GM18909 (cell line): ENCODE measurements at regions not wholly inside any gene's neighbourhood (a gene's known extent, or its start where the extent isn't known, plus 50 kb on each side); places are given as distances from the start of the nearest gene placed in this dataset.
"Not testable (repeated sequence)": the region's sequence is repeated elsewhere in the genome, so short reads cannot be mapped to it uniquely, and the experiment has no call there.

Experiments used
- ATAC-seq: cut with Tn5 transposase; IDR thresholded peaks from one replicate; pipeline ENCODE4 v1.9.1; 2021; ENCODE audit warnings: mild to moderate bottlenecking; ENCODE audit not compliant: unreplicated experiment, poor library complexity

DNA sequence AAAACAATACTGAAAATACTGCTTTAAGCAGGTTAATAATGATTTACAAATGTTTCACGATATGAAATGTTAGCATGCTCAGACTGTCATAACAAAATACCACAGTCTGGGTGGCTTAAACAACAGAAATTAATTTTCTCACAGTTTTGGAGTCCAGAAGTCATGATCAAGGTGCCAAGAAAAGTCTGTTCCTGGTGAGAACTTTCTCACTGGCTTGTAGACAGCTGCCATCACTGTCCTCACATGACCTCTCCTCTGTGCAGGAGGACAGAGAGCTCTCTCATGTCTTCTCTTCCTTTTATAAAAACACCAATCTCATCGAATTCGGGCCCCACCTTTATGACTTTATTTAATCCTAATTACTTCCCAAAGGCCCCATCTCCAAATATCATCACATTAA lies 426.7 kb downstream of the KLHL13 start:
- no peak for ATAC-seq

DNA sequence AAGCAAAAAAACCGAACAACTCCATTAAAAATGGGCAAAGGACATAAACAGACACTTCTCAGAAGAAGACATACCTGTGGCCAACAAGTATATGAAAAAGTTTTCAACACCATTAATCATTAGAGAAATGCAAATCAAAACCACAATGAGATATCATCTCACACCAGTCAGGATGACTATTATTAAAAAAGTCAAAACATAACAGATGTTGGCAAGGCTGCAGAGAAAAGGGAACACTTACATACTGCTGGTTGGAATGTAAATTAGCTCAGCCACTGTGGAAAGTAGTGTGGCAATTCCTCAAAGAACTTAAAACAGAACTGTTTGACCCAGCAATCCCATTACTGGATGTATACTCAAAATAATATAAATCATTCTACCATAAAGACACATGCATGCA lies 436.3 kb downstream of the KLHL13 start:
- no peak for ATAC-seq

GRCh38 chrX:117653396-117653795 lies 463.2 kb downstream of the KLHL13 start:
- ATAC-seq, result no peak

DNA sequence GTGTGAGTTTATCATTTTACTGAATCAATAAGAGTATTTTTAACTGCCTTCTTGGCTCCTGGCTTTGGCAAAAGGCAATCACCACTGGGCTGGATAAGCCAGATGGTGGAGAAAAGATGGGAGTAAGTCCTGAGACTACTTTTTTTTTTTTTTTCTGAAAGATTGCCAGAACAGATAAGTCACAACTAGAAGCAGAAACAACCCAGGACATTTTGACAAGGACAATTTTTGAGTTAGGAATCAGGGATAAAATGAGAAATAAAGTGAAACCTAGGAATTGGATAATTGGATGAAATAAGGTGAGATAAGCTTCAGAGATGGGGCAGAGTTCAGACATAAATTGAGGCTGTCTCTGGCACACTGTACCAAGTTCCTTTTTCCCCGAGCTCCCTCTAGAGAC lies 471.0 kb downstream of the KLHL13 start:
- ATAC-seq, result no peak

DNA sequence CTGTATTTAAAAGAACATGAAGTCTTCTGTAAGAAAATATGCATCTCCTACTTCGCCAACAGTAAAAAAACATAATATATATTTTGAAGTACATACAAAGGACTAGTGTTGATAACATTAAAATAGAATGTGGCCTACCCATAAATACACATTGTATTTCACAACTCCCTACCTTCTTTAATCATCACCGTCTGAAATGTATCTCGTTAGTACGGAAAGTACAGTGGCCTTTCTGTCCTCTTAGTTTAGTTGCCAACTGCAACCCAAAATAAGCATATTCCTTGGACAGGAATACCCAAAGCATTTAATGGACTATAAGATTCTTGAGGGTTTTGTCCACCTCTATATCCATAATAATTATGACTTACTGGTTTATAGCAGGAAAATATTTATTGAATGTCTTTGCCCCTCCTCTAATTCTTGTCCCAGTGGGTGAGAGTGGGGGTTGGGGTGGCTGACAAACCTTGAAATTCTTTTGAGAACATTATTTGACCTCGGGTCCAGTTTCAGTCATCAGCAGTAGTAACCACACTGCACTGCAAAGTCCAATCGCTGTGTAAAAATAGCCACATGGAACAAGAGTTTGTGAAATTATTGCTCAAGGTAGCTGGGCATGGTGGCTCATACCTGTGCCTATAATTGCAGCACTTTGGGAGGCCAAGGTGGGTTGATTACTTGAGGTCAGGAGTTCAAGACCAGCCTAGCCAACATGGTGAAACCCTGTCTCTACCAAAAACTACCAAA lies 474.5 kb downstream of the KLHL13 start:
- no peak for ATAC-seq

- no peak for ATAC-seq
Observed at GRCh38 chrX:117636826-117637225, 479.8 kb downstream of the KLHL13 start.

- no peak for ATAC-seq
Observed at GRCh38 chrX:117633277-117633676, 483.3 kb downstream of the KLHL13 start.

- no peak for ATAC-seq
Observed at GRCh38 chrX:117628381-117628780, 488.2 kb downstream of the KLHL13 start.

GRCh38 chrX:117610806-117611205 lies 505.8 kb downstream of the KLHL13 start:
- no peak for ATAC-seq

GRCh38 chrX:117610049-117610448 lies 506.6 kb downstream of the KLHL13 start:
- no peak for ATAC-seq

DNA sequence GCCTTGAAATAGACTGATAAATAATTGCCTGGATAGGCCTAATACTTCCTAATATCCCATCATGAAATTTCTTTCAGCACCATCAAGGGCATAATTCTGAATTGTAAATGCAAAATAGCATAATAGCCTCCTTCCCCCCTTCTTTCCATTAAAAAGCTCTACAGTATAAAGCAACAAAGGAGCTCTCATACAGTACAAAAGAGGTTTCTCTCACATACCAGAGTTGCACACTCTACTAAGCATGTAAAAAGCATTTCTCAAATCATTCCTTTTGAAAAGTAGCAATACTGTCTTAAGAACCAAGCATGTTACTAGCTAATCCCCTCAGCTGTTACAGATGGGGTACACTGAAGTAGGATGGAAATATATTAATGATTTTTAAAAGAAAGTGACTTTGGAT lies 509.0 kb downstream of the KLHL13 start:
- ATAC-seq, result no peak

GRCh38 chrX:117606101-117606500 lies 510.5 kb downstream of the KLHL13 start:
- ATAC-seq, result not testable (repeated sequence)

DNA sequence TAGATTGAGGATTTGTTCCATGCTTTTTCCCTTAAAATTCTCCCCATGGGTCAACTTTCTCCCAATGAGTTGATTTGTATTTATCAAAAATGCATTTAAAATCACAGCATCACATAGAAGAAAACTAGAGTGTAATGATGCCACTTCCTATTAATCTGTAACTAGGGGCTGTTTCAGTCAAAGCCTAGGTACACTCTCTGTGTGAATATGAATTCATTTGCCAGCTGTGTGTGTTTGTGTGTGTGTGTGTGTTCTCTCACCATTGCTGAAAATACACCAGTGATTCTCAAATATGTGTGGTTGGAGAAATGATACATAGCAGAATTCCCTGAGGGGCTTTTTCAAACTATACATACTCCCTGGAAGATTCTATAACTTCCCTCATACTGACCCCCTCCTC lies 546.5 kb downstream of the KLHL13 start:
- no peak for ATAC-seq

- ATAC-seq, result no peak
Observed at GRCh38 chrX:117568238-117568637, 548.4 kb downstream of the KLHL13 start.

GRCh38 chrX:117543885-117544284 lies 572.7 kb downstream of the KLHL13 start:
- no peak for ATAC-seq

- ATAC-seq, result no peak
Observed at GRCh38 chrX:117539090-117539418, 577.6 kb downstream of the KLHL13 start.

- ATAC-seq, result no peak
Observed at GRCh38 chrX:117538178-117539089, 578.2 kb downstream of the KLHL13 start.

- no peak for ATAC-seq
Observed at GRCh38 chrX:117532339-117532738, 584.3 kb downstream of the KLHL13 start.

DNA sequence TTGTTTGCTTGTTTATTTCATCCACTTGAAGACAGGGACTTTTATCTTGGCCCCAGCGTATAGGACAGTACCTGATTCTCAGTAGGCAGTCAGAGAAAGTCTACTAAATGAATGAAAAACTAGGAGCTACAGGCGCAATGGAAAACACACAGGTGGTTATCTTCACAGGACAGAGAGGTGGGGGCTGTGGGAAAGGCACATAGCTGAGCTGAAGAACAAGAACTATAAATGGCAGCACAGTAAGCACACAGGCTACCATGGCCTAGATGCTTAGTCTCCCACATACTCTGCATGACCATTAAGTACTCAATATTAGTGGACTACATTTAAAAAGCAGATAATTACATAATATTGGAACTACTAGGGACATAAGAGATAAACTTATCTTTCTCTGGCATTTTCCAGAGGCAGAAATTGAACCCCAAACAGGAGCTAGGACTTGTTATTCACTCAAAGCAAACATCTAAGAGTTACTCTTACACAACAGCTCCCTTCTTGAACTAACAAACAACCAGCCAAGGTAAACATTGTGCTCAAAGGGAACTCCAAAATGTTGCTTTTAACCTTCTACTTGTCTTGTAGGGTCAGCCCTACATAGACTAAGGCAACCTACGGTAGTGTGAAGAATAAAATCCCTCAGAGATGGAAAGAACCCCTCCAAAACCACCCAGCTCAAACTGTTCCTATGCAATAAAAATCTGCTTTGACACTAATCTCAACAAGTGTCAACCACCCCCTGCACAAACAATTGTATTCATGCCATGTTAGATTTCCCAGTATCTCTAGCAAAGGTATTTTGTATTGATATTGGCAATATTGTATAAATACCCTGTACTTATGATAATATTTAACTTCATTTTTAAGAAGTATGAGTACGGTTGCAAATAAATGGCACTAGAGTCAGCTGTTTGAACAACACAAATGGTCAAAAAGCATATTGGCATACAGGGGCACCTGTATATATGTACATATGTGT lies 593.6 kb downstream of the KLHL13 start:
- ATAC-seq, result no peak

- no peak for ATAC-seq
Observed at GRCh38 chrX:117517994-117518393, 598.6 kb downstream of the KLHL13 start.

GRCh38 chrX:117511379-117511778 lies 605.2 kb downstream of the KLHL13 start:
- no peak for ATAC-seq
